Mucosa of rectum (tissue), 2 donors: ENCODE measurements at regions not wholly inside any gene's neighbourhood (a gene's known extent, or its start where the extent isn't known, plus 50 kb on each side); places are given as distances from the start of the nearest gene placed in this dataset.

Experiments
- H3K27ac ChIP-seq, 2 donors: one replicate each; pipeline ENCODE4 v1.7.0; 2013; ENCODE audit warnings: inconsistent platforms in 2 of 2, low read depth in 2 of 2, low read length in 2 of 2
- H3K27me3 ChIP-seq, 2 donors: one replicate each; pipeline ENCODE4 v1.7.0; 2013; ENCODE audit warnings: low read length in 2 of 2; ENCODE audit not compliant: control insufficient read depth in 2 of 2, insufficient read depth in 2 of 2
- H3K36me3 ChIP-seq, 2 donors: one replicate each; pipeline ENCODE4 v1.7.0; 2013; ENCODE audit warnings: low read length in 2 of 2; ENCODE audit not compliant: control insufficient read depth in 2 of 2, insufficient read depth in 2 of 2
- H3K4me1 ChIP-seq, 2 donors: one replicate each; pipeline ENCODE4 v1.7.0; 2013; ENCODE audit warnings: low read length in 2 of 2, mild to moderate bottlenecking in 1 of 2; ENCODE audit not compliant: control insufficient read depth in 2 of 2, insufficient read depth in 2 of 2
- H3K4me3 ChIP-seq, 2 donors: one replicate each; pipeline ENCODE4 v1.7.0; 2013; ENCODE audit warnings: low read length in 2 of 2
- H3K9ac ChIP-seq, 2 donors: one replicate each; pipeline ENCODE4 v1.7.0; 2013; ENCODE audit warnings: low read length in 2 of 2, low read depth in 1 of 2, mild to moderate bottlenecking in 1 of 2
- H3K9me3 ChIP-seq, 2 donors: one replicate each; pipeline ENCODE4 v1.7.0; 2013; ENCODE audit warnings: low read length in 2 of 2; ENCODE audit not compliant: control insufficient read depth in 2 of 2
- donor health status: healthy.
- donor health status: Normal muscosa, but diverticular disease.

- H3K9ac ChIP-seq = no peak overlapping the region
- no peaks in the 10 kb centered on the region for H3K4me1 ChIP-seq
- no peak overlapping the region for H3K4me3 ChIP-seq
- no peaks in the 10 kb centered on the region for H3K36me3 ChIP-seq
- no peaks in the 10 kb centered on the region for H3K27me3 ChIP-seq
- H3K27ac ChIP-seq = no peak overlapping the region
- H3K9me3 ChIP-seq = no peaks in the 10 kb centered on the region
Observed at GRCh38 chr6:17182961-17183360, 81.1 kb downstream of the STMND1 start.

GRCh38 chr6:17186925-17187324 lies 85.1 kb downstream of the STMND1 start:
- Histone ChIP-seq H3K4me1 (no peaks in the 10 kb centered on the region), H3K27ac (no peak overlapping the region), H3K36me3 (no peaks in the 10 kb centered on the region), H3K4me3 (no peak overlapping the region), H3K9me3 (no peaks in the 10 kb centered on the region), H3K27me3 (no peaks in the 10 kb centered on the region), H3K9ac (no peak overlapping the region)

- Histone ChIP-seq H3K4me1 (no peaks in the 10 kb centered on the region), H3K9ac (no peak overlapping the region), H3K4me3 (no peak overlapping the region), H3K36me3 (no peaks in the 10 kb centered on the region), H3K27ac (no peak overlapping the region), H3K9me3 (no peaks in the 10 kb centered on the region), H3K27me3 (no peaks in the 10 kb centered on the region)
Observed at GRCh38 chr6:17193106-17193775, 87.9 kb upstream of the RBM24 start.

- Histone ChIP-seq H3K9ac (no peak overlapping the region), H3K36me3 (no peaks in the 10 kb centered on the region), H3K27ac (no peak overlapping the region), H3K4me1 (peaks cover under 1 to 5% of the 10 kb centered on the region in 2 donors), H3K27me3 (no peaks in the 10 kb centered on the region), H3K4me3 (no peak overlapping the region), H3K9me3 (no peaks in the 10 kb centered on the region)
Observed at GRCh38 chr6:17197607-17198006, 83.6 kb upstream of the RBM24 start.

DNA sequence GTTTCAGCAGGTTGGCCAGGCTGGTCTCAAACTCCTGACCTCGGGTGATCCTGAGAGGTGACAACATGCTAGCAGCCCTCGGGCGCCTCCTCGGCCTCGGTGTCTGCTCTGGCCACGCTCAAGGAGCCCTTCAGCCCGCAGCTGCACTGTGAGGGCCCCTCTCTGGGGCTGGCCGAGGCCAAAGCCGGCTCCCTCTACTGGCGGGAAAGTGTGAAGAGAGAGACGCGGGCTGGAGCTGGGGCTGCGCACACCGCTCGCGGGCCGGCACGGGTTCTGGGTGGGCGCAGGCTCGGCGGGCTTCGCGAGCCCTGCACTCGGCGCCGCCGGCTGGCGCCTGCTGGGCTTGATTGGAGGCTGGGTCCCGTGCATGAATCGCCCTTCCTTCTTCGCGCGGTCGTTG lies 80.8 kb upstream of the RBM24 start:
- H3K9ac ChIP-seq = no peak overlapping the region
- no peaks in the 10 kb centered on the region for H3K27me3 ChIP-seq
- peaks cover 7 to 10% of the 10 kb centered on the region in 2 donors for H3K4me1 ChIP-seq
- no peaks in the 10 kb centered on the region for H3K9me3 ChIP-seq
- H3K36me3 ChIP-seq = no peaks in the 10 kb centered on the region
- no peak overlapping the region for H3K4me3 ChIP-seq
- H3K27ac ChIP-seq = no peak overlapping the region

GRCh38 chr6:17202526-17202925 lies 78.6 kb upstream of the RBM24 start:
- Histone ChIP-seq H3K4me3 (peak overlapping the region in 1 of 2 donors; percentile 22), H3K4me1 (peaks cover 7 to 10% of the 10 kb centered on the region in 2 donors), H3K27me3 (no peaks in the 10 kb centered on the region), H3K27ac (peak overlapping the region; percentile 69 to 80), H3K9ac (peak overlapping the region in 1 of 2 donors; percentile 19), H3K36me3 (no peaks in the 10 kb centered on the region), H3K9me3 (no peaks in the 10 kb centered on the region)

GRCh38 chr6:17204533-17204932 lies 76.6 kb upstream of the RBM24 start:
- H3K9me3 ChIP-seq = no peaks in the 10 kb centered on the region
- H3K9ac ChIP-seq = no peak overlapping the region
- peak overlapping the region in 1 of 2 donors; percentile 27 for H3K27ac ChIP-seq
- no peak overlapping the region for H3K4me3 ChIP-seq
- H3K36me3 ChIP-seq = no peaks in the 10 kb centered on the region
- no peaks in the 10 kb centered on the region for H3K27me3 ChIP-seq
- H3K4me1 ChIP-seq = peaks cover 7 to 10% of the 10 kb centered on the region in 2 donors

DNA sequence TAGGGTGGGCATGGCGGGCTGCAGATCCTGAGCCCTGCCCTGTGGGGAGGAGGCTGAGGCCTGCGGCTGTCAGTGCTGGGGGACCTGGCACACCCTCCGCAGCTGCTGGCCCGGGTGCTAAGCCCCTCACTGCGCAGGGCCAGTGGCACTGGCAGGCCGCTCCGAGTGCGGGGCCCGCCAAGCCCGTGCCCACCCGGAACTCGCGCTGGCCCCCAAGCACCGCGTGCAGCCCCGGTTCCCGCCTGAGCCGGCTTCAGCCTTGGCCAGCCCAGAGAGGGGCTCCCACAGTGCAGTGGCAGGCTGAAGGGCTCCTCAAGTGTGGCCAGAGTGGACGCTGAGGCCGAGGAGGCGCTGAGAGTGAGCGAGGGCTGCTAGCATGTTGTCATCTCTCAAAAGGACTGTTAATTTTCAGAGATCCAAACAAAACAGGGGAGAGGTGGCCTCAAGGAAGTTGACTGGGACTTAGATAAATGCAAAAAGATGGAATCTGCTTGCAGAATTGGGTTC lies 74.5 kb upstream of the RBM24 start:
- Histone ChIP-seq H3K4me1 (peaks cover 7 to 10% of the 10 kb centered on the region in 2 donors), H3K9ac (no peak overlapping the region), H3K9me3 (no peaks in the 10 kb centered on the region), H3K36me3 (no peaks in the 10 kb centered on the region), H3K27ac (no peak overlapping the region), H3K27me3 (no peaks in the 10 kb centered on the region), H3K4me3 (no peak overlapping the region)

GRCh38 chr6:17207281-17207680 lies 73.9 kb upstream of the RBM24 start:
- Histone ChIP-seq H3K27me3 (no peaks in the 10 kb centered on the region), H3K4me3 (no peak overlapping the region), H3K27ac (no peak overlapping the region), H3K9me3 (no peaks in the 10 kb centered on the region), H3K9ac (no peak overlapping the region), H3K36me3 (no peaks in the 10 kb centered on the region), H3K4me1 (peaks cover 7 to 9% of the 10 kb centered on the region in 2 donors)

GRCh38 chr6:17210683-17211082 lies 70.5 kb upstream of the RBM24 start:
- H3K4me1 ChIP-seq = no peaks in the 10 kb centered on the region
- no peaks in the 10 kb centered on the region for H3K36me3 ChIP-seq
- no peak overlapping the region for H3K4me3 ChIP-seq
- H3K9ac ChIP-seq = no peak overlapping the region
- H3K27ac ChIP-seq = no peak overlapping the region
- no peaks in the 10 kb centered on the region for H3K27me3 ChIP-seq
- no peaks in the 10 kb centered on the region for H3K9me3 ChIP-seq
